Ovary (tissue), 7 donors: ENCODE measurements at regions not wholly inside any gene's neighbourhood (a gene's known extent, or its start where the extent isn't known, plus 50 kb on each side); places are given as distances from the start of the nearest gene placed in this dataset.

ENCODE experiments used
- DNase-seq, 5 donors: peaks; one replicate each; pipeline ENCODE4 v3.0.0-alpha.2; 2019 to 2020
- H3K27ac ChIP-seq, 2 donors: fragments of 200-600 bp; one replicate each; pipeline versions ENCODE4 v1.5.1 to v1.8.0; 2019 to 2022
- H3K27me3 ChIP-seq: fragments of 200-600 bp; one replicate; pipeline ENCODE4 v1.8.0; 2022
- H3K36me3 ChIP-seq: fragments of 200-600 bp; sonication (generic); one replicate; pipeline ENCODE4 v1.5.1; 2019
- H3K4me1 ChIP-seq: one replicate; pipeline ENCODE4 v1.8.1; 2013; ENCODE audit warnings: mild to moderate bottlenecking, moderate library complexity; ENCODE audit not compliant: insufficient read depth
- H3K4me3 ChIP-seq: fragments of 200-600 bp; sonication (generic); one replicate; pipeline ENCODE4 v1.5.1; 2017
- H3K9me3 ChIP-seq, 2 donors: fragments of 200-600 bp in 1 of 2; sonication (generic) in 1 of 2; one replicate each; pipeline versions ENCODE4 v1.5.1 to v1.8.1; 2013 to 2019; ENCODE audit warnings: mild to moderate bottlenecking in 1 of 2, moderate library complexity in 1 of 2
- EP300 ChIP-seq: sonication (generic); formaldehyde crosslinking; IDR thresholded peaks from one replicate; pipeline ENCODE4 v1.6.1; 2017; ENCODE audit warnings: antibody characterized with exemption
- POLR2A ChIP-seq: fragments of 450-650 bp; IDR thresholded peaks from one replicate; pipeline ENCODE4 v1.6.1; 2017; ENCODE audit warnings: antibody characterized with exemption, mild to moderate bottlenecking, moderate library complexity
- WGBS, 3 donors: extraction: QIAGEN DNeasy Blood & Tissue Kit in 1 of 3; methylation state at CpG; one replicate each; pipeline versions ENCODE4 v1.1.5 to v1.1.7; 2013 to 2017; 5-methylcytosine and 5-hydroxymethylcytosine counted together
- intact Hi-C, 4 donors: fragments of 100-400 bp; cut with DNase I; formaldehyde crosslinking; loops; one replicate each; pipeline versions ENCODE4 v1.11.0 to v1.15.1; 2022 to 2023
- TF ChIP-seq, protein P1 (sequence below), 3 donors: fragments of 450-650 bp in 2 of 3; fragments of 200-600 bp in 1 of 3; IDR thresholded peaks; one replicate each; pipeline versions ENCODE4 v1.5.1 to v1.8.0; 2016 to 2022; ENCODE audit warnings: antibody characterized with exemption in 3 of 3, mild to moderate bottlenecking in 1 of 3
- donor health status: DM: no; HTN: no; CAD: no; lungs with moderate emphysema.
- donor health status: DM: no; HTN: no; CAD: no.
- donor health status: Bipolar disorder and iron deficiency.
- donor health status: DM: no; HTN: no; CAD: no.
- donor health status: DM: yes; HTN: yes; CAD: no.

DNA sequence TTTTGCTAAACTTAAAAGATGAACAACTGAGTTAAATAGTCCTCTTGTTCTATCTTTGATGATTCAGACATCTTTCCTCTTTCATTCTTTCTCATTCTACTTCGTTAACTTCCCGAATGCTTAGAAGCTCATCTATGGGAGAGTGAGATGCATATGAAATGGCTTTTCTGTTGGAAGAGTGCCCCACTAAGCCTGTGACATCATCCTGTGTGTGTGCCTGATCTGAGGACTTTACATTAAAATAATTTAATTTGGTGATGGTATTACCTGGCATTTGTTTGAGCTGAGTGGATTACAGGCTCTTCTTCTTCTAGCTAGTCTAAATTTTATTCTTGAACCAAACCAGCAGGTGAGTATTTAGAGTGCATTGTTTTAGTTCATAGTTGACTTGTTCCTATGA, 626.5 kb downstream of the QKI start:
- H3K27ac ChIP-seq, result no peak overlapping the region
- 83 to 94% (median 90%) methylated on average over 2 of the region's 2 CpGs for WGBS, 3 donors
- intact Hi-C loops, result no loop called here
- no peaks in the 10 kb centered on the region for H3K36me3 ChIP-seq
- H3K4me1 ChIP-seq, result no peaks in the 10 kb centered on the region
- no peak overlapping the region for H3K4me3 ChIP-seq
- H3K27me3 ChIP-seq, result no peaks in the 10 kb centered on the region
- DNase-seq, result no peak
- TF ChIP-seq EP300 (no peak), POLR2A (no peak)
- TF ChIP-seq, protein P1, sequence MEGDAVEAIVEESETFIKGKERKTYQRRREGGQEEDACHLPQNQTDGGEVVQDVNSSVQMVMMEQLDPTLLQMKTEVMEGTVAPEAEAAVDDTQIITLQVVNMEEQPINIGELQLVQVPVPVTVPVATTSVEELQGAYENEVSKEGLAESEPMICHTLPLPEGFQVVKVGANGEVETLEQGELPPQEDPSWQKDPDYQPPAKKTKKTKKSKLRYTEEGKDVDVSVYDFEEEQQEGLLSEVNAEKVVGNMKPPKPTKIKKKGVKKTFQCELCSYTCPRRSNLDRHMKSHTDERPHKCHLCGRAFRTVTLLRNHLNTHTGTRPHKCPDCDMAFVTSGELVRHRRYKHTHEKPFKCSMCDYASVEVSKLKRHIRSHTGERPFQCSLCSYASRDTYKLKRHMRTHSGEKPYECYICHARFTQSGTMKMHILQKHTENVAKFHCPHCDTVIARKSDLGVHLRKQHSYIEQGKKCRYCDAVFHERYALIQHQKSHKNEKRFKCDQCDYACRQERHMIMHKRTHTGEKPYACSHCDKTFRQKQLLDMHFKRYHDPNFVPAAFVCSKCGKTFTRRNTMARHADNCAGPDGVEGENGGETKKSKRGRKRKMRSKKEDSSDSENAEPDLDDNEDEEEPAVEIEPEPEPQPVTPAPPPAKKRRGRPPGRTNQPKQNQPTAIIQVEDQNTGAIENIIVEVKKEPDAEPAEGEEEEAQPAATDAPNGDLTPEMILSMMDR (IDR thresholded peaks at IDR 0.05), result no peak
- no peaks in the 10 kb centered on the region for H3K9me3 ChIP-seq

DNA sequence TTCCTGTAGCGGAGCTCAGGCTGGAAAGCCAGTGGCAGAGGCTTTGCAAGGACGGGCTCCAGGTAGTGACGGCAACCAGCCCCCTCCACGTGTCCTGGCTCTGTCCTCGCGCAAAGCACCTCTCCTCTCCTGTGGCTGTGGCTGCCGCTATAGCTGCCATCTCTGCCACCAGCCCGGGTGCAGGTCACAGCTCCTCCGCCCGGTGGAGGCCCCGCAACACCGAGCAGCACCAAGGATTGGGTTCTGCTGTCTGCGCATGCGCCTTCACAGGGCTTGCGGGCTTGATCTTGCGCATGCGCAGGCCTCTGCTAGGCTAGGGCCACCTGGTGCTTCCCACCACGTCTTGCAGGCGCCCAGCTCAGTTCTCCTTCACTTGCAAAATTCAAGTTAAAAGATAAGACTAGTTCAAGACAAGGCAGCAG, 625.4 kb downstream of the QKI start:
- Histone ChIP-seq H3K27ac (no peak overlapping the region), H3K4me3 (no peak overlapping the region), H3K9me3 (no peaks in the 10 kb centered on the region), H3K27me3 (no peaks in the 10 kb centered on the region), H3K4me1 (no peaks in the 10 kb centered on the region), H3K36me3 (no peaks in the 10 kb centered on the region)
- intact Hi-C loops, result no loop called here
- peak; percentile 14 to 79 (median 65) for DNase-seq
- no peak for TF ChIP-seq EP300
- no peak for TF ChIP-seq POLR2A
- TF ChIP-seq, protein P1 (IDR thresholded peaks at IDR 0.05), result no peak
- 77 to 95% (median 91%) methylated on average over 19 of the region's 19 CpGs for WGBS, 3 donors

DNA sequence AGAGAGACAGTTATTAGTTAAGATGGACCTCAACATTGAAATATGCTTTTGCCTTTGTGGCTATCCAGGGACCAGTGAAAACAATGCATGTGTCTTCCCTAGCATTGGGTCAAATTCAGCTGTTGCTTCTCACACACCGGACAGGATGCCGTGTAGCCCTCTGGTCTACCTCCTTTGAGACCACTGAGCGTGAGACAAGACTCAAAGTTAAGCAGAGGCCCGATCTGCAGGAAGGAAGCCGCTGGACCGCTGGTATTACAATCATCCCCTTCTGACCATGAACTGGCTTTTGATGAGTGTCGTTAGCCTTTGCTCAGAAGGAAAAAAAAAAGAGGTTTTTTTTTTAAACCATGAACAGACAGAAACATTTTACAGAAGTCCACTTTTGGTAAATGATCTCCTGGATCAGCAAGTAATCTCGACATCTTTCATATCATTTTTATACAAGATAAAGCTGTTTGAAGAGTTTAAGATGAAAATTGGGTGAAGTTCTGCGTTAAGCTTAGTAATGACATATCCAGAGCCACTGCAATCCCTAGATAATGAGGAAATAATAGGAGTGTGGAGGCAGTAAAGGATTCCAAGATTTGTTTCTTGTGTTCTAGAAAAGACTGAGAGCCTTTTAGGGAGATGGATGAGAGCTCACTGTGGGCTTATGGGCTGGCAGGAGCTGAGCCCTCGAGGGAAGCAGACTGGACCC, 622.8 kb downstream of the QKI start:
- Histone ChIP-seq H3K27ac (no peak overlapping the region), H3K27me3 (no peaks in the 10 kb centered on the region), H3K9me3 (no peaks in the 10 kb centered on the region), H3K36me3 (no peaks in the 10 kb centered on the region), H3K4me3 (no peak overlapping the region), H3K4me1 (no peaks in the 10 kb centered on the region)
- intact Hi-C loops, result no loop called here
- no peak for TF ChIP-seq POLR2A
- TF ChIP-seq, protein P1 (IDR thresholded peaks at IDR 0.05), result no peak
- no peak for TF ChIP-seq EP300
- WGBS, 3 donors, result 66 to 75% (median 73%) methylated on average over 10 of the region's 10 CpGs
- DNase-seq, result no peak

DNA sequence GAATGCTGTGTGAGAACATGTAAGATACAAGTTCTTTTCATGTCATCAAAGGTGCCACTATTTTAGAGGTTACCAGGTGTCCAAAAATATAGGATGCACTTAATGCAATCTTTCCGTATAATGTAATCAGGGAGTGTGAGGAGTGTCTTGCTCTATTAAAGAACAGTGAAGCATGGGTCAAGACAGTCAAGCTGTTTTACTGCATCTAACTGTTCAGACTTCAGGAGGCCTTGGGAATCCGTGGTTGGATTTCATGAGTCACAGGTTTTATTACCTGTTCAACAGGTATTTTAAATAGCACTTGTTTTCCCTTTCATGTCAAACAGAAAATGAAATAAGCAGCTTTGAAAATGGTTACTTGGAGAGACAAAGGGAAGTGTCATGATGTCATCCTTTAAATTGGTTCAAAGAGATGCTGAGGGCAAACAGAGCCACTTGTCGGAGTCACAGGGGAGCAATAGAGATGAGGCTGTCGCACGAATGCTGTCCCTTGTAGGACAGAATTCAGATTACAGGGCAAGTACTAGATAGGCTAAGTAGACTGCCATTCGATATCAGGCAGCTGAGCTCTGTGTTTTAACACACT, 621.5 kb downstream of the QKI start:
- no peaks in the 10 kb centered on the region for H3K9me3 ChIP-seq
- TF ChIP-seq POLR2A, result no peak
- no peak for TF ChIP-seq EP300
- TF ChIP-seq, protein P1 (IDR thresholded peaks at IDR 0.05), result no peak
- WGBS, 3 donors, result 69 to 83% (median 82%) methylated on average over 6 of the region's 6 CpGs
- H3K27me3 ChIP-seq, result no peaks in the 10 kb centered on the region
- H3K36me3 ChIP-seq, result no peaks in the 10 kb centered on the region
- intact Hi-C loops, result no loop called here
- H3K27ac ChIP-seq, result no peak overlapping the region
- DNase-seq, result no peak
- no peak overlapping the region for H3K4me3 ChIP-seq
- no peaks in the 10 kb centered on the region for H3K4me1 ChIP-seq
